Loucy (cell line): ENCODE measurements at regions not wholly inside any gene's neighbourhood (a gene's known extent, or its start where the extent isn't known, plus 50 kb on each side); places are given as distances from the start of the nearest gene placed in this dataset.

Experiments
- H2AFZ ChIP-seq: fragments of 200-600 bp; sonication (generic); 2 replicates; pipeline ENCODE4 v1.6.0; 2016; ENCODE audit warnings: antibody characterized with exemption, mild to moderate bottlenecking, low read length, moderate library complexity
- H3F3A ChIP-seq: fragments of 200-600 bp; 2 replicates; pipeline ENCODE4 v1.6.0; 2016; ENCODE audit warnings: antibody characterized with exemption, low read depth, mild to moderate bottlenecking
- H3K27me3 ChIP-seq: fragments of 200-600 bp; sonication (generic); 2 replicates; pipeline ENCODE4 v1.6.1; 2014; ENCODE audit warnings: low read length, mild to moderate bottlenecking; ENCODE audit not compliant: insufficient read depth, poor library complexity, severe bottlenecking
- H3K36me3 ChIP-seq: fragments of 200-600 bp; sonication (generic); 2 replicates; pipeline ENCODE4 v1.6.1; 2016; ENCODE audit warnings: low read length; ENCODE audit not compliant: insufficient read depth
- H3K4me1 ChIP-seq: fragments of 200-600 bp; sonication (generic); 2 replicates; pipeline ENCODE4 v1.5.1; 2014; ENCODE audit warnings: low read length, mild to moderate bottlenecking; ENCODE audit not compliant: insufficient read depth, poor library complexity, severe bottlenecking
- H3K4me2 ChIP-seq: fragments of 200-600 bp; sonication (generic); 2 replicates; pipeline ENCODE4 v1.6.0; 2014; ENCODE audit warnings: antibody characterized with exemption, low read length, low read depth, mild to moderate bottlenecking; ENCODE audit not compliant: poor library complexity, severe bottlenecking
- H3K4me3 ChIP-seq: fragments of 200-600 bp; sonication (generic); 2 replicates; pipeline ENCODE4 v1.5.1; 2014; ENCODE audit warnings: low read length, mild to moderate bottlenecking, mixed read lengths; ENCODE audit not compliant: poor library complexity, severe bottlenecking
- H3K79me2 ChIP-seq: fragments of 200-600 bp; sonication (generic); 2 replicates; pipeline ENCODE4 v1.6.1; 2014; ENCODE audit warnings: low read length; ENCODE audit not compliant: insufficient read depth
- H3K9ac ChIP-seq: fragments of 200-600 bp; sonication (generic); 2 replicates; pipeline ENCODE4 v1.6.0; 2014; ENCODE audit warnings: mild to moderate bottlenecking, low read depth, low read length, moderate library complexity; ENCODE audit not compliant: poor library complexity, severe bottlenecking
- H3K9me2 ChIP-seq: fragments of 200-600 bp; sonication (generic); replicated peaks from 2 replicates; pipeline ENCODE4 v1.6.1; 2016; ENCODE audit warnings: low read depth, low read length, mixed read lengths
- H3K9me3 ChIP-seq: fragments of 200-600 bp; sonication (generic); 2 replicates; pipeline ENCODE4 v1.6.1; 2014; ENCODE audit warnings: mild to moderate bottlenecking, antibody characterized with exemption, low read length, low read depth; ENCODE audit not compliant: insufficient read depth
- H4K20me1 ChIP-seq: fragments of 200-600 bp; sonication (generic); 2 replicates; pipeline ENCODE4 v1.6.0; 2014; ENCODE audit warnings: antibody characterized with exemption, low read length, mild to moderate bottlenecking; ENCODE audit not compliant: insufficient read depth, poor library complexity, severe bottlenecking
- EZH2phosphoT487 ChIP-seq: fragments of 200-600 bp; IDR thresholded peaks from 2 replicates; pipeline ENCODE4 v1.6.1; 2018; ENCODE audit warnings: antibody characterized with exemption, mild to moderate bottlenecking, moderate library complexity, borderline replicate concordance
- TF ChIP-seq, protein P1 (sequence below): fragments of 200-600 bp; sonication (generic); conservative IDR thresholded peaks from 2 replicates; pipeline ENCODE4 v1.5.1; 2014; ENCODE audit warnings: mild to moderate bottlenecking, antibody characterized with exemption, low read length

DNA sequence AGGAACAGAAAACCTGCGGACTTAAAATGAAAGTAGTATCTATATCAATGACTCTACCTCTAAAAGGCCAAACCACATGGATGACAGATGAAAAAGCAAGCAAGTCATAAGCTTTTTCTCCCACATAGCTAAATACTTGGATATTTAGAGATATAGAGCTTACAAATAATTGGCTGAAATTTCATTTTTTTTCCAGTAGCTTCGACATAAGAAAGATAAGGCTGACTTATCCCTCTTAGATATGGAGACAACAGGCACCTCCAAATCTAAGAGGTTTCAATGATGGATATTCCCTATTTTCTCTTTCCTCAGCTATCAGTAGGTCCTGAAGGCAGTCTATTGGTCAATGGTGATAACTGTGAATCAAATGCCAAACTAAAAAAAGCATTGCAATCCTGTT is 460.3 kb downstream of the MEIS1 start:
- Histone ChIP-seq H3K9me3 (no peaks in the 10 kb centered on the region), H3K27me3 (no peaks in the 10 kb centered on the region), H3K9me2 (no peaks in the 10 kb centered on the region), H3K4me1 (no peaks in the 10 kb centered on the region), H2AFZ (no peak overlapping the region), H3K79me2 (no peaks in the 10 kb centered on the region), H3K36me3 (no peaks in the 10 kb centered on the region), H3K4me3 (no peak overlapping the region), H3K4me2 (no peak overlapping the region), H3F3A (no peaks in the 10 kb centered on the region), H4K20me1 (no peaks in the 10 kb centered on the region), H3K9ac (no peak overlapping the region)
- TF ChIP-seq EZH2phosphoT487 = no peak
- TF ChIP-seq, protein P1, sequence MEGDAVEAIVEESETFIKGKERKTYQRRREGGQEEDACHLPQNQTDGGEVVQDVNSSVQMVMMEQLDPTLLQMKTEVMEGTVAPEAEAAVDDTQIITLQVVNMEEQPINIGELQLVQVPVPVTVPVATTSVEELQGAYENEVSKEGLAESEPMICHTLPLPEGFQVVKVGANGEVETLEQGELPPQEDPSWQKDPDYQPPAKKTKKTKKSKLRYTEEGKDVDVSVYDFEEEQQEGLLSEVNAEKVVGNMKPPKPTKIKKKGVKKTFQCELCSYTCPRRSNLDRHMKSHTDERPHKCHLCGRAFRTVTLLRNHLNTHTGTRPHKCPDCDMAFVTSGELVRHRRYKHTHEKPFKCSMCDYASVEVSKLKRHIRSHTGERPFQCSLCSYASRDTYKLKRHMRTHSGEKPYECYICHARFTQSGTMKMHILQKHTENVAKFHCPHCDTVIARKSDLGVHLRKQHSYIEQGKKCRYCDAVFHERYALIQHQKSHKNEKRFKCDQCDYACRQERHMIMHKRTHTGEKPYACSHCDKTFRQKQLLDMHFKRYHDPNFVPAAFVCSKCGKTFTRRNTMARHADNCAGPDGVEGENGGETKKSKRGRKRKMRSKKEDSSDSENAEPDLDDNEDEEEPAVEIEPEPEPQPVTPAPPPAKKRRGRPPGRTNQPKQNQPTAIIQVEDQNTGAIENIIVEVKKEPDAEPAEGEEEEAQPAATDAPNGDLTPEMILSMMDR = no peak

DNA sequence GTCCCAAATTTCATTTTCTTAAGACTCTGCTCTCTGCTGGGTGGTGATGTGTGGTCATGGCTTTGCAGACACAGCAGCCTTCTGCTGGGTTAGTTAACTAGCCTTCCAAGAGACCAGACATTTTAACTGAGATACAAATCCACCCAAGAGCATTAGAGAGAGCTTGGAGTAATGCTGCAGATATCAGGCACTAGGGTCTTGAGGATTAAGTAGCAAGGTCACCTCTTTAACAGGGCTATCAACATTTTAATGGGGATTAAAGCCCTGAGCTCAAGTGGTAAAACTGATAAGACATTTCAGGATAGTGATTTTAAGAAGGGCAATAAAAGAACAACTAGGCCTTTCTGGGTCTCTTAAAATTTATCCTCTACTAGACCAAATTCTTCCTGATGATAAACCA is 461.2 kb downstream of the MEIS1 start:
- Histone ChIP-seq H3K9me2 (no peaks in the 10 kb centered on the region), H2AFZ (no peak overlapping the region), H3K36me3 (no peaks in the 10 kb centered on the region), H3K4me1 (no peaks in the 10 kb centered on the region), H3K4me3 (no peak overlapping the region), H3K9ac (no peak overlapping the region), H3F3A (no peaks in the 10 kb centered on the region), H3K27me3 (no peaks in the 10 kb centered on the region), H3K4me2 (no peak overlapping the region), H3K79me2 (no peaks in the 10 kb centered on the region), H4K20me1 (no peaks in the 10 kb centered on the region), H3K9me3 (no peaks in the 10 kb centered on the region)
- no peak for TF ChIP-seq EZH2phosphoT487
- TF ChIP-seq, protein P1 = no peak

DNA sequence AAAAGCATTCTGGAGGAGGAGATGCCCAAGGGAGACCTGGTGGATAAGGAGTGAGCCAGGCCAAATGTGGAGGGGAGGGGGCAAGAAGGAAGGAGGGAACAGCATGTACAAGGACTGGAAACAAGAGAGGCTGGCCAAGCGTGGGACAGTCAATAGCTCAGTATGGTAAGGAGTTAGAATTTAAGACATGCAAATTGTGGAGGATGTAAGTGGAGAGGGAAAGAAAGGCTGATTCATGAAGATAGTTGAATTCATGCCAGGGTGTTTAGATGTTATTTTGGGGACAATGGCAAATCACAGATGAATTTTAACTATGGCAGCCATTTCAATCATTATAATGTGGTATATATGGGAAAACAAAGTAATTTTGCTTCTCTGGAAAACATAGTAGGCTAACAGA is 462.3 kb downstream of the MEIS1 start:
- TF ChIP-seq, protein P1 = no peak
- no peak for TF ChIP-seq EZH2phosphoT487
- H3K36me3 ChIP-seq = no peaks in the 10 kb centered on the region
- H3K9ac ChIP-seq = no peak overlapping the region
- no peak overlapping the region for H2AFZ ChIP-seq
- H3K79me2 ChIP-seq = no peaks in the 10 kb centered on the region
- no peaks in the 10 kb centered on the region for H3K4me1 ChIP-seq
- no peaks in the 10 kb centered on the region for H3K9me2 ChIP-seq
- H3K27me3 ChIP-seq = no peaks in the 10 kb centered on the region
- no peak overlapping the region for H3K4me2 ChIP-seq
- no peak overlapping the region for H3K4me3 ChIP-seq
- no peaks in the 10 kb centered on the region for H4K20me1 ChIP-seq
- H3F3A ChIP-seq = no peaks in the 10 kb centered on the region
- no peaks in the 10 kb centered on the region for H3K9me3 ChIP-seq
